Stimulated activated CD8-positive, alpha-beta memory T cell treated with anti-CD3 and anti-CD28 coated beads, Interleukin-15, amount 100 ng/mL, for 4 hours (primary cell): ENCODE measurements at regions not wholly inside any gene's neighbourhood (a gene's known extent, or its start where the extent isn't known, plus 50 kb on each side); places are given as distances from the start of the nearest gene placed in this dataset.

Source experiments
- DNase-seq, 2 donors: peaks; one replicate each; pipeline ENCODE4 v3.0.0-alpha.2; 2020; ENCODE audit warnings: low read depth in 2 of 2

DNA sequence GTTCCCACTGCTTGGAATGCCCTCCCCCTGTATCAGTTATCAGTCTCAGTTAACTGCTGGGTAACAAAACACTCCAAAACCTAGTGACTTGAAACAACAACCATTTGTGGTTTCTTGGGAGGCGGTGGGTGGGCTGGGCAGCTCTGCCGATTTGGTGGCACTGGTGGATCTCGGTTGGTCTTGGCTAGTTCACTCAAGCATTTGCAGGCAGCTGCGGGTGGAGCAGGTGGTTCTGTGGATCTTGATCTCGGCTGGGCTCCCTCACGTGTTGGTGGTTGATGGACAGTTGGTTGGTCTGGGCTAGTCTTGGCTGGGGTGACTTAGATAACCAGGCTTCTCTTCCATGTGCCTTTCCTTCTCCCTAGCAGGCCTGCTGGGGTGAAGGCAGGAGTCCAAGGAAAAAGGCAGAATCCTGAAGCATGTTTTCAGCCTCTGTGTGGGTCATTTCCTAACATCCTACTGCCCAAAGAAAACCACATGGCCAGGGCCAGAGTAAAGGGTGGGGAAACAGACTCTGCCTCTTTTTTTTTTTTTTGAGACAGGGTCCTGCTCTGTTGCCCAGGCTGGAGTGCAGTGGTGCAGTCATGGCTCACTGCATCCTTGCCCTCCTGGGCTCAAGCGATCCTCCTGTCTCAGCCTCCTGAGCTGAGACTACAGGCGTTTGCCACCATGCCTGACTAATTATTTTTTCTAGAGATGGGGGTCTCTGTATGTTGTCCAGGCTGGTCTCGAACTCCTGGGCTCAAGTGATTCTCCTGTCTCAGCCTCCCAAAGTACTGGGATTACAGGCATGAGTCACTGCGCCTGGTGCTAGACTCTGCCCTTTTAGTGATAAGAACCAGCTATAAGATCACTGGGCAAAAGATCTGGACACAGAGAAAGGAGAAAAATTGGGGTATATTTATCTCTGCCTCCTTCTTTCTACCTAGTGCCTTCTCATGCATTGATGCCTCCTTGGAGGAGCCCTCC is 183.7 kb downstream of the RGS3 start:
- no peak for DNase-seq

DNA sequence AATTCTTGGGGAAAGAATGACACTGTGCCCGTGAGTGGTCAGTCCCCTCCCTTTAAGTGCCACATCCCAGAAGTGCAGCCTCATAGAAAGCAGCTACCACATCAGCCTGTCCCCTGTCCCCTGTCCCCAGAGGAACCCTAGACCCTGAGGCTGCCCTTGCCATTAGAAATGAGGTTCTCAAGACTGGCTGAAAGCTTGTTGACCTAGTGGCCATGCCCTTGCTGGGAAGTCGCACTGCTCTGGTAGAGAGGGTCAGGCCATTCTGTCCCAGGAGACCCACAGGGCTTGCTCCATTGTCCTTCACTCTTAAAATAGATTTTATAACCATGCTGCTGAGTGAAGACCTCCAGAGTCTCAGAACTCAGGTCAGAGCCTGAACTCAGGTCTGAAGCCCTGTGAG is 184.5 kb downstream of the RGS3 start:
- no peak for DNase-seq

DNA sequence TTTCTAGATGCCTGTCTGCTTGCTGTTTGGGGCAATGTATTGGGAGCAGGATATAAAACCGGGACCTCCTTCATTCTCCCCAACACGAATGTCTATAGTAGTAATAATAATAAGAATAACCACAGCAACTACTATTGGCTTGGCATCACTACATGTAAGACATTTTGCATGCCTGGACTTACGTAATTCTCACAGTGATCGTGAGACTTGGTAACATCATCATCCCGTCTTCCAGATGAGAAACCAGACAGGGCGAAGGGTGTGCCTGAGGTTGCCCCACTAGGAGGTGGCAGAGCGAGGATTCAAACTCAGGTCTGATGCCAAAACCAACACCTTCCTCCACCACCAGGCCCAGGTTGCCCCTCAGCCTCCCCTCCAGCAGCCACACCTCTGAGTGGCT is 185.1 kb downstream of the RGS3 start:
- no peak for DNase-seq

DNA sequence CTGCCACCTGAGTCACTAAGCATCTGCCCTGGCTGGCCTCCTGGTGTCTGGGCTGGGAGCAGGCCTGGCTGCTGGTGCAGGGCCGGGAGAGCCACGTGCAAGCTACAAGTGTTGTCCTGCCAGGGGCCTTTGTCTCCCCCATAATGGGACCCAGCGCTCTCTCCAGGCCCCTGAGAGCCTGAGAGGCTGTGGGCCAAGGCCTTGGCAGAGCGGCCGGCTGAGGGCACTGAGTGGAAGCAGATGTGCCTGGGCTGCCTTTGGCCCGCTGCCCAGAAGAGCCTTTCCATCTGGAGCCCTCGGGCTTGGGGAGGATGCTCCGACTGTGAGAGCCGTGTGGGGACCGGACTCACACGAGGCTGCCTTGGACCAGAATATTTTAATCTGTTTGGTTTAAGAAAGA is 185.5 kb downstream of the RGS3 start:
- no peak for DNase-seq

DNA sequence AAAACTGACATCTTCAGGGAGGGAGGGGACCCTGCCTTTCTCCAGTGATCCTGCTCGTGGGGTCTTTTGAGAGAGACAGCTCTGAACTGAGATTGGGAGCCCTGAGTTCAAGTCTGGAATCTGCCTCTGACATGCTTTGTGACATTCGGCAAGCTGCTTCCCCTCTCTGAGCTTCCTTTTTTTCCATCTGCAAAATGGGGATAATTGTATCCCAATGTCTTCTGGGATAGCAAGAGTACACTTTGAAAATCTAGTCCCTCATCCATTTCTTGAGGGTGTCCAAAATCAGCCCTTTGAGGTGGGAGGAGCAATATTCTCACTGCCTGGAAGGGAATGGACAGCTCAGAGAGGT is 186.3 kb downstream of the RGS3 start:
- DNase-seq, result no peak

DNA sequence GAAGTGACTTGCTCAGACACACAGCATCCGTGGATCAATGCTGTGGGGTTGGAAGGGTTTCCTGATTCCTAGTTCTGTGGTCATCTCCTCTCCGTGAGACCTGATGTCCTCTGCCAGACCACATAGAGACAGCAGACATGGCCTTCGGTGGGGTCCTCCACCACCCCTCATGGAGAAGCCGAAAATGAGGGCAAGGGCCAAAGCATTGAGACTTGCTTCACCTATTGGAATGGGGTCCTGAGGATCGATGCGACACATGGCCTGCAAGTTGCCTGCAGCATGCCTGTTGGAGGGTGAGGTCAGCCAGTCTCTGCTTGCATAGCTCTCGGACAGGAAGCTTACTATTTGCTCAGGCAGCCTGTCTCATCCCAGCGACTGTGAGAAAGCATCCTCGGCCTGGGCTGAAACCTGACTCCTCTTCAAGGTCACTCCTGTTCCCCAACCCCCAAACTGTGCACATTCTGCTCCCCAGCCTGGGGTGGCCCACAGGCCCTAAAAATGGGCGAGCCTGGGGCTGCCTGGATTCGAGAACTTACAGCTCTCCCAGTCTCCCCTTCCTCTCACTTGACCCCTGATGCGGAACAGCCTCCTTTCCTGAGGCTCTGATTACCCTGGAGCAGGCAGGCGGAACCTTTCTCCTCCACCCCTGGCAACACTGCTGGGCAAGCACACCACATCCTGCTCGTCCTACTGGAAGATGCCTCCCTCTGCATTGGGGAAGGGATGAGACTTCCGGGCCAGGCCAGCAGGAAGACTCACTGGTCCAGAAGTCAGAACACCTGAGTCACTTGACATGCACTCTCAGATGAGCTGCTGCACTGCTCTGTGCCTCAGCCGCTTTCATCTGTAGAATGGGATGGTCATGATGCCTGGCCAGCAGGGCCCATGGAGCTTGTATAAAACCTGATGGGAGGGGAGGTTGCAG is 186.9 kb downstream of the RGS3 start:
- no peak for DNase-seq

DNA sequence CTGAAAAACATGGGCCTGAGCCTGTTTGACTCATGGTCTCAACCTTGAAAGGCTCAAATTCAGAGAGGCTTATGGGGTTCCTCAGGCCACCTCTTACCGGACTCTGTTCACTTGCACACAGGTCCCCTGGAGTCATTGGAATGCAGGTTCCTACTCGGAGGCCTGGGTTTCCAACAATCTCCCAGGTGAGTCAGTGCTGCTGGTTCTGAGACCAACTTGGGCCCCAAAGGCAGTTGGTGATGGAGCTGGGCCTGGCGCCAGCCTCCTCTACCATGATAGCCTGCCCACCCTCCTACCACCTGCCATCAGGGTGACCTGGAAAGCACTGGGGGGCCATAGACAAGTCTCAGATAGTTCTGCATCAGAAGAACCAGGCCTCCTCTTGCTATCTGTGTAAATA is 188.4 kb downstream of the RGS3 start:
- DNase-seq, result no peak

DNA sequence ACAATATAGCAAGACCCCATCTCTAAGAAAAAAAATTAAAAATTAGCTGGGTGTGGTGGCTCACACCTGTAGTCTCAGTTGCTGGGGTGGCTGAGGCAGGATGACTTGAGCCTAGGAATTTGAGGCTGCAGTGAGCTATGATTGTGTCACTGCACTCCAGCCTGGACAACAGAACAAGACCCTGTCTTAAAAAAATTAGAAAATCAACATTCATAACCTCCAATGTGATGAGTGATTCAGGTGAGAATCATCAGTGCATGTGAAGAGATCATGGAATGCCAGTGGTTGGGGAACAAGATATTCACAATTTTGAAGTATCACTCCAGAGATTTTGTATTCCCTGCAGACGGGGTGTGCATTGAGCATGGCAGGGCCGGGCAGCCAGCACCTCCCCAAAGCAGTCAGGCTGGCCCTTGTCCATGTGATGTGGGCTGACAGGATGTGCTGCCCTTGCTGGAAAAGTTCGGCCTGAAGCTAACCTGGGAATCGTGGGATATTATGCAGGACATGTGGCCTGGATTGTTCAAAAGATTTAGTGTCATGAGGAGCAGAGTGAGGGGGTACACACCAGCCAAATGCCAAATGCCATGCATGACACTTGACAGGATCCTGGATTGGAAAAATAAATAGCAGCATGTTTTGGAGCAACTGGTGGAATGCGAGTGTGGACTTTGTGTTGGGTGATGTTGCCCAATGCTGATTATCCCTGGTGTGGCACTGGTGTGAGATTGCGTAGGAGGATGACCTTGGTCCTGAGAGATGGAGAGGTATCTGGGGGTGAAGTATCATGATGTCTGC is 189.0 kb downstream of the RGS3 start:
- DNase-seq, result no peak

DNA sequence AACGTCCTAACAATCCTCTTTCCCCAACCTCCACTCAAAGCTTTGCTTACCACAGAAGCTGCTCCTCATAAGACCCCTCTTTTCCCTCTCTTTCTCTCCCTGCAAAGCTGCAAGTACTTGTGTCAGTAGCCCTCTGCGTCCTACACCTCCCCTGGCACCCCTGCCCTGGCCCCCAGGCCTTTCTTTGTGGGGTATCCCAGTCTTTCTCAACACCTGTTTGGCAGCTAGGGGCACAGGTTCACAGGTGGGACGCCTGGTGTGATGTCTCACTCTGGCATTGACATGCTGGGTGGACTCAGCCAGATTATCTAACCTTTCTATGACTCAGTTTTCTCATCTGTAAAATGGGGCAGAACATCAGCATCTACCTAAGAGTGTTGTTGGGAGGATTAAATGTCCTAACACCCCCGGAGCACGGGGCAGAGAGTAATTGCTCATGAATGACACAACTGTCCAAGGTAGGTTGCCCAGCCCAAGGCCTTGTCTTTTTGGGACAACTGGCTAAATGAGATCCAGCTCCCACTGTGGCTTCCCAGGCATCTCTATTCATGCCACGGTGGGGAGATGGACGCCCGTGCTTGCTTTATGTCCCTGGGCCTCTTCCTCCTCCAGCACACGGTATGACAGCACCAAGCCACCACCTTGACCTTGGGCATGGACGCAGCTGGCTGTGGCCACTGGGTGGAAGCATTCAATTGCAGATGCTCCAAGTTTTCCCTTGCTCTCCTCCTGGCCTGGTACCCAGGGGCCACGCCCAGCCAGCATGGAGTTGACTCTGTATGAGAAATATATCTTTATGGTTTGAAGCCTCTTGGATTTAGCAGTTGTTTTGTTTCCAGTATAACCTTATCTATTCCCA is 190.4 kb downstream of the RGS3 start:
- DNase-seq, result no peak

DNA sequence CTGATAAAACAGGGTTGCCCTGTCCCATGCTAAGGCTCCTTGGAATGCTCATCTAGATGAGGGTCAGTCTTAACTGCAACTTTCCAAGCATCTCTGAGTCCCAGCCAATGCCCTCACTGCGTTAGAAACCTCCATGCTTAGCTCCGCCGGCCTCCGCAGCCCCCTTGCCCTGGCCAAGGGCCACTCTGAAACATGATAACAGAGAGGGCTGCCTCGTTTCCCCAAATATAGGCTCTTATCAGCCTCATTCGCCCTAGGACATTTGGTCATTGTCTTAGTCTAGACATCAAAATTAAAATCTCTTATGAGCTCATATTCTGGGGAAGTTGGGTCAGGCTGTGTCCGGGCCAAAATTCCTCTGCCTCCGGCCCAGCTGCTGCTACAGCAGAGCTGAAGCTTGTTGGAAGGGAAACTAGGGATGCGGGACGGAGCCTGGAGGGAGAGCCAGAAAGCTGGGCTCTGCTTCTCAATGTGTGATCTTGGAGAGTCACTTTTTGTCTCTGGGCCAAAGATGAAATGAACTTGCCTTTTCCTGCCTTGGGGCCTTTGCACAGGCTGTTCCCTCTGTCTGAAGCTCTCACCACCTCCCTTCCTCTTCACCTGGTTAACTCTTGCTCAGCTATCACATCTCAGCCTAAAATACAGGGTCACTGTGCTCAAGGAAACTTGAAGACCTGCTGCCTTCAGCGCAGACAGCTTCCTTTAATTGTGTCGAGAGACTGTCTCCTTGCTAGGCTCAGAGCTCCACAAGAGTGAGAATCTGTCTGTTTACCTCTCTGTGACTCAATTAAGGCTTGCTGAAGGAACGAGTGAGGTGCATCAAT is 191.3 kb downstream of the RGS3 start:
- DNase-seq, result no peak

DNA sequence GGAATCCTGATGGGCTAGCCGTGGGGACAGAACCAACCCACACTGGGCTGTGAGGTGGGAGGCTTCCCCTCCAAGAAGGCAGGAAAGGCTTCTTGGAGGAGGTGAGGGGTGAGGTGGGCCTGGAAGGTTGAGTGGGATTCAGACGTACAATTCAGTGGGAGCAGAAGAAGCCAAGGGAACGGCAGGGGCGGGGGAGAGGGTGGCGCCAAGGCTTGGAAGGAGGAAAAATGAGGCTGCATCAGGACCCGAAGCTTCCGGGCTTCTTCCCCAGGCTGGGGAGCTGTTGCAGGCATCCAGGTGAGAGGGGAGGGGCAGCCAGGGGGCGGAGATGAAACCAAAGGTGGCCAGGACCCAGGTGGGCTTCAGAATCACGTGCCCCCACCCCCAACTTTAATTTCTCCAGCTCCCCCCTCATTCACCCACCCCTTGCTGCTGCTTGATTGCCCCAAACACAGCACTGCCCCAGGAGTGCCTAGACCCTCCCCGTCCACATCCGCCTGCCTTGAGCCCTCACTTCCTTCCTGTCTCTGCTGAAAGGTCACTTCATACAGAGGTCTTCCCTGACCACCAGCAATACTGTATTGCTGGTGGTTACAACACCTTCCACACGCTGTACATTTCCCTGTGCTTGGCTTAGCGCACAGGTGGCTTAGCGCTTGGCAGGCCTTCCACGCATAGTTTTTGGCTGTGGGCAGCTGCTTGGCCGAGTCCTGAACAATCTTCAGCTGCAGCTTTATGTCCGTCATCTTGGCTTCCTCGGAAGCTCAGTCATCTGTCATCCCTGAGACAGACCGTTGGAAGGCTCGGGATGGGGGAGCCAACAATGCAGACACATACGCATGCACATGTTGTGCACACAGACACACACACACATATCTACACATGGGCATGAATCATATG is 193.5 kb downstream of the RGS3 start:
- DNase-seq, result no peak

DNA sequence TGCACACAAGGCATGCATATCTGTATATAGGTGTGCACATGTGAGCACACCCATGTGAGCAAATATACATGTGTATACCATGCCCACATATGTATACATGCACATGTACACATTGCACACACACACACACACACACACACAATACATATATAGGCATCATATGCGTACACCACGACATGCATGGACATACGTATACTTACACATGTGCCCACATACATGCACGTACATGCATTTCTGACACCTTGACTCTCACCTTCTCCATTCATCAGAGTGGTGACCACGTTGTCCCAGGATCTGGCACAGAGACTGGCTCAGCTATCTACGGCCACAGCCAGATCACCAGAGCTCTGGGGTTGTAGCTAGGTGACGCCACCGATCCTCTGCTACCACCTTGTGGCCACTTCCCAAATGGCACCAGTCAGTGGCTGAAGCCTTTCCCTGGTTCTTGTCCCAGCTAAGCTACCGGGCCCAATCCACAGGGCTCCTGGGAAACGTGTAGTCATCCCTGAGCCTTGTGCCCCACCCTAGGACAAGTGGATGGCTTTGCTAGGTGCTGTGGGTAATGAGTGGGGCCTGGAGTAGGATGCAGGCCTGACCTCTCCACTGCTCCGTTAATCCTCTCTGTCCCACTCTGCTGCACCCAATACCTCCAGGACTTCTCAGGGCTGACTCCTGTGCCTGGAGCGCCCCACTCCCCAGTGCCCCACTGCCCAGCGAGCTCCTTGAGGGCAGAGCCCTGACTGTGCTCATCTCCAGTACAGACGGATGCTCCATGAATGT is 194.4 kb downstream of the RGS3 start:
- DNase-seq, result peak; percentile 43 to 49

DNA sequence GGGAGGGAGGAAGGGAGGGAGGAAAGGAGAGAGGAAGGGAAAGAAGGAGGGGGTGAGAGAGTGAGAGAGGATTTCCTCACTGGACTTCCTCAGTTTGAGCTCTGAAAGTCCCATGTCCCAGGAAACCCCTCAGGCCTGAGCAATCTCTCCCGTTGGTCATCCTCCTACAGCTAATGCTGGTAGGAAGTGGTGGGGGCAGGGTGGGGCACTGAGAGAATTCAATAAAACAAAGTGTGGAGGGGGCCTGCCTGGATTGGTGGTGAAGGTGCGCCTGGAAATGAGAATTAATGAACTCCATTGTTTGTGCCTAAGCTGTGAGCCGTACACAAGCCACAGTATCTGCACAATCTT is 195.0 kb downstream of the RGS3 start:
- no peak for DNase-seq

DNA sequence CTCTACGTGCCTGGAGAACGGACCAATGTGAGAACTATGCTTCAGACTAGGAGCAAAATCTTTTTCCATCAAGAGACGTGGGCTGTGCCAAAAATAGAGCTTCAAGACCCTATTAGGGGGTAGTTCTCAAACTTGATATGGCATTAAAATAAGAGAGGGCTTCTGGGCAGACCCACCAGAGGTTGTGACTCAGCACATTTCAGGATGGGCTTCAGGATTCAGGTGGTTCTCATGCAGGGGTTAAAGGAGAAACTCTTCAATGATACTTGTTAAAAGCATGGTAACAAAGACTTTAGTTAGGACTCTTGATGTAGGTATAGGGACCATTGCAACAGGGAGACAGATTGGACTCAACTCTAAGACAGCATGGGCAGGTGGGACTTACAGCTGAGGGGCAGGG is 195.5 kb downstream of the RGS3 start:
- no peak for DNase-seq

DNA sequence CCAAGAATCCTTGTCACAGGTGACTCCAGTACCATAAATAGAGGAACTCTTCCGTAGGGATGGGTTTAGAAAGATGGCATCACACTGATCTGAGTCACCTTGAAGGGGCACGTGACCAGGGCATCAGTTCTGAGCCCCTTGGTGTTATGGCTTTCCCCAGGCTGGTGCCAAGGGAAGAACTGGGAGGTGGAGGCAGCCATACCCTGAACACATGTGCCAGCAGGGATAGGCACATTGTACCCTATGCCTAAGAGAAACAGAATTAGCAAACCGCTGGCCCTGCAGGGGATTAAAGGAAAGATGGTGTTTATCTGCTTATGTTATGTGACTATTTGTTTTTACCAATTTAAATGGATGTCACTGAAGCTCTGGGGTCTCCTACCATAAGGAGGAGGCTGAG is 196.2 kb downstream of the RGS3 start:
- no peak for DNase-seq

DNA sequence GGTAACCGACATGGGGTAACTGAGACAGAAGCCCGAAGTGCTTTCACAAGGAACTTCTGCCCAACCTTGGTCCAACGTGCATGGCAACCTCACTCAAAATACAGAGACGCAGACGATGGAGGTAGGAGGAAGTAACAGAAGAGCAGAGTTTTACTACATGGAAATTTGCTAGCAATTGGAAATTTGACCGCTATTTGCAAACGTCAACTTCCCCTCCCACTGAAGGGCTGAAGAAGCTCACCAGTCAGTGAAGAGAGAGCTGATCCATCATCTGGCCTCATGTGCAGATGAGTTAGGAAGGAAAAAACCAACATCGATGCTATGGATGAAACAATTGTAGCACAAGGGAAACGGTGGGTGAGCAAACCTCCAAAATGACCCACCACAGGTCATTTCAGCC is 196.7 kb downstream of the RGS3 start:
- DNase-seq, result no peak

DNA sequence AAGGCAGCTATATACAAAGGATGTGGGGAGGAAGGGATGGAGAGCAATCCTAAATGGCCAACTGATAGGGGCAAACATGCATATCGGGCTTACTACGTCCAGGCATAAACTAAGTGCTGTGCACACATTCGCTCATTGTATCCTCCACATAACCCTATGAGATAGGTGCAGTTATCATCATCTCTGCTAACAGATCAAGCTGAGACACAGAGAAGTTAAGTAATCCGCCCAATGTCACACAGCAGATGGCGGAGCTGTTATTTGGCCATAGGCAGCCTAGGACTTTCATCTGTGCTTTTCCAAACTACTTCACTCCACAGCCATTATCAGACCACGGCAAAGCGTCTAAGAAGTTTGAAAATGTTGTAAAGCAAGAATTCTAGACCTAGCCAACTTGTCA is 197.5 kb downstream of the RGS3 start:
- no peak for DNase-seq

DNA sequence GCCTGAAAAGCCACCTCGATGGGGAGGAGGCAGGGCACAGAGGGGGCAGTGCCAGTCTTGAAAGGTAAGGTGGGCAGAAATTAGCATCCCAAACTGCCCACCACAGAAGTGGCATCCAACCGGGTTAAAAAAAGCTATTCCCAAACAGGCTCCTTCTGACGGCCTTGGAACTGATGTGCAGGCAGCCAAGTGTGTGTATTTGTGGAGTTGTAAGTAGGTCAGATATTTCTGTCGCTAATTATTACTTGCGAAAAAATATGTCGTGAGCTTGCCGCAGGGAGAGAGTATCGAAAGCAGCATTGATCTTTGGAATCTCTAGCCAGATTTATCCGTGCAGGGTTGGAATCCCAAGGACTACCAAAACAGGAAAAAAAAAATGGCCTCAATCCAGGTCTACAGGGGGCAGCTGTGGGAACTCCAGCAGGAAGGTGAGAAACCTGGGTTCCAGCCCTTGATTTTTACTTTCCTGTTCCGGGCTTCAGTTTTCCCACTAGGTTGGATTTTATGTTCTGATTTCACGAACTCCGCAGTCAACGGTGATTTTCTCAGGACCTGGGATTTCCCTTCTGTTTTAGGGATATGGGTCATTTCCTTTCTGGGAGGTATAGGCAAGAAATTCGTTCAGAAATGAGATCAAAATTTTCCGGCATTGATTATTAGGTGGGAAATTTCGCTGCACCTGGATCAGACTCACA is 200.8 kb downstream of the RGS3 start:
- DNase-seq, result no peak
